COLO829 (cell line): ENCODE measurements at regions not wholly inside any gene's neighbourhood (a gene's known extent, or its start where the extent isn't known, plus 50 kb on each side); places are given as distances from the start of the nearest gene placed in this dataset.

Experiments
- DNase-seq: peaks from one replicate; pipeline ENCODE4 v3.0.0; 2012; ENCODE audit warnings: low spot score

- DNase-seq, result no peak
Measured at GRCh38 chr5:66477596-66477995, 118.6 kb upstream of the MAST4 start.

- DNase-seq, result no peak
Measured at GRCh38 chr5:66494437-66494836, 101.8 kb upstream of the MAST4 start.

GRCh38 chr5:66498791-66499207, 97.4 kb upstream of the MAST4 start:
- no peak for DNase-seq

- DNase-seq, result no peak
Measured at GRCh38 chr5:66503203-66503789, 92.9 kb upstream of the MAST4 start.

GRCh38 chr5:66507106-66507505, 89.1 kb upstream of the MAST4 start:
- no peak for DNase-seq

- no peak for DNase-seq
Measured at GRCh38 chr5:66511491-66511890, 84.7 kb upstream of the MAST4 start.

GRCh38 chr5:66513130-66513529, 83.1 kb upstream of the MAST4 start:
- no peak for DNase-seq

- DNase-seq, result no peak
Measured at GRCh38 chr5:66515209-66515608, 81.0 kb upstream of the MAST4 start.

GRCh38 chr5:66516550-66516949, 79.6 kb upstream of the MAST4 start:
- no peak for DNase-seq

GRCh38 chr5:66517351-66517750, 78.8 kb upstream of the MAST4 start:
- DNase-seq, result no peak

GRCh38 chr5:66518052-66518451, 78.1 kb upstream of the MAST4 start:
- no peak for DNase-seq

- peak; percentile 2 for DNase-seq
Measured at GRCh38 chr5:66518753-66519152, 77.4 kb upstream of the MAST4 start.

GRCh38 chr5:66519626-66520025, 76.6 kb upstream of the MAST4 start:
- DNase-seq, result no peak

GRCh38 chr5:66520854-66521253, 75.3 kb upstream of the MAST4 start:
- no peak for DNase-seq

GRCh38 chr5:66527478-66528035, 68.6 kb upstream of the MAST4 start:
- no peak for DNase-seq

GRCh38 chr5:66529182-66529581, 67.0 kb upstream of the MAST4 start:
- DNase-seq, result no peak

GRCh38 chr5:66529704-66530103, 66.5 kb upstream of the MAST4 start:
- no peak for DNase-seq

- no peak for DNase-seq
Measured at GRCh38 chr5:66538126-66538525, 58.1 kb upstream of the MAST4 start.

- DNase-seq, result no peak
Measured at GRCh38 chr5:66538531-66538930, 57.7 kb upstream of the MAST4 start.

- DNase-seq, result no peak
Measured at GRCh38 chr5:66540078-66540477, 56.1 kb upstream of the MAST4 start.

- no peak for DNase-seq
Measured at GRCh38 chr5:66542711-66543110, 53.5 kb upstream of the MAST4 start.
